ENCODE measurements at regions not wholly inside any gene's neighbourhood (a gene's known extent, or its start where the extent isn't known, plus 50 kb on each side); places are given as distances from the start of the nearest gene placed in this dataset.

GRCh38 chr6:119586250-119586882 lies 236.8 kb upstream of the MAN1A1 start:
- POLR2A ChIA-PET: no interaction called here

DNA sequence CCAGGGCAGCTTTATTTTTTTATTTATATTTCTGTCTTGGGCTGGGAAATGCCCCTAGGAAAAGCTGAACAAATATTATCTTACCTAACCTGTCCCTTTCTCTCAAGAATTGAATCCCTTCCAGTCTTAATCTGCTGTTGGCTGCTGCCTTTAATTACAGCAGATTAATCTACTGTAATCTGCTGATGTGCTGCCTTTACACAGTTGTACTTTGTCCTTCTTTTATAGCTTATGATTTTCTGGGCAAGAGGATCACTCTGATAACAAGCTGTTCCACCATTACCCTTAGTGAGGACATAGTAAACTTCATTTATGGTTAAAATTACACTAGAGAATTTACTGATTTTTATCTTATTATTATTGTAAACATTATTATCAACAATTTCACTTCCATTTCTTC lies 234.5 kb upstream of the MAN1A1 start:
- no peaks in the 10 kb centered on the region for H3K4me1 Mint-ChIP-seq (ENCODE audit: low read depth)
- no peaks in the 10 kb centered on the region for H3K36me3 Mint-ChIP-seq (ENCODE audit: low read depth)
- H3K27ac Mint-ChIP-seq: no peak overlapping the region
- no peaks in the 10 kb centered on the region for H3K27me3 Mint-ChIP-seq (ENCODE audit: low read depth)
- no peak for DNase-seq
- H3K9me3 Mint-ChIP-seq (ENCODE audit: insufficient read depth): no peaks in the 10 kb centered on the region
- no peak overlapping the region for H3K4me3 Mint-ChIP-seq
- ATAC-seq: no peak
- POLR2A ChIA-PET: no interaction called here
- CTCF ChIA-PET: no interaction called here

More at GRCh38 chr6:119586250-119586882, 236.8 kb upstream of the MAN1A1 start:
- H3K9me3 Mint-ChIP-seq (ENCODE audit: insufficient read depth): no peaks in the 10 kb centered on the region
- no peaks in the 10 kb centered on the region for H3K4me1 Mint-ChIP-seq (ENCODE audit: low read depth)
- peaks cover 4% of the 10 kb centered on the region for H3K27me3 Mint-ChIP-seq (ENCODE audit: low read depth)
- no peak for ATAC-seq
- H3K4me3 Mint-ChIP-seq: no peak overlapping the region
- H3K27ac Mint-ChIP-seq: no peak overlapping the region
- CTCF ChIA-PET: no interaction called here
- no peaks in the 10 kb centered on the region for H3K36me3 Mint-ChIP-seq (ENCODE audit: low read depth)
- no peak for DNase-seq

- POLR2A ChIA-PET: no interaction called here
- no peak for ATAC-seq
Measured at GRCh38 chr6:119581220-119581619, 231.7 kb upstream of the MAN1A1 start.

DNA sequence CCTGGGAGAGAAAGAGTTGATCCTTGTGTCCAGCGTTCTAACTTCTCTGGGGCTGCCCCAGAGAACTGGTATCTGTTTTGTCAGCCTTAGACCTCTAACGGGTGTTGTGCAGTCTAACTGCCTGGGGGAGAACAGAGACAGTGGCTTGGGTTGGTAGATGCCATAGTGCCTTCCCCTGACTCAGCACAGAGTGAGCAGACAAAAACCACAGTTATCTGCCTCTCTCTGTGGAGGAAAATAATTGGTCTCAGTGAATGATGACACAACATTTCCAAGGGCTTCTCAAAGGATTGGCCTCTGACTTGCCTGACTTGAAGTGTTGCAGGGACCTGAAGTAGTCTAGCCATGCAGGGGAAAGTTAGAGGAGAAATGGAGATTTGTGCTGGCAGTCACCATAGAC lies 226.2 kb upstream of the MAN1A1 start:
- Mint-ChIP-seq H3K27me3 (ENCODE audit: low read depth) (peaks cover 8% of the 10 kb centered on the region), H3K4me1 (ENCODE audit: low read depth) (no peaks in the 10 kb centered on the region), H3K27ac (no peak overlapping the region), H3K36me3 (ENCODE audit: low read depth) (no peaks in the 10 kb centered on the region), H3K9me3 (ENCODE audit: insufficient read depth) (peaks cover 21% of the 10 kb centered on the region), H3K4me3 (no peak overlapping the region)
- ChIA-PET POLR2A (no interaction called here), CTCF (no interaction called here)
- ATAC-seq (no peak), DNase-seq (no peak)

More at GRCh38 chr6:119581220-119581619, 231.7 kb upstream of the MAN1A1 start:
- no peaks in the 10 kb centered on the region for H3K27me3 Mint-ChIP-seq (ENCODE audit: low read depth)
- DNase-seq: no peak
- no peaks in the 10 kb centered on the region for H3K36me3 Mint-ChIP-seq (ENCODE audit: low read depth)
- CTCF ChIA-PET: no interaction called here
- no peak overlapping the region for H3K27ac Mint-ChIP-seq
- H3K4me1 Mint-ChIP-seq (ENCODE audit: low read depth): no peaks in the 10 kb centered on the region
- peaks cover 8% of the 10 kb centered on the region for H3K9me3 Mint-ChIP-seq (ENCODE audit: insufficient read depth)
- H3K4me3 Mint-ChIP-seq: no peak overlapping the region

GRCh38 chr6:119568580-119568979 lies 219.0 kb upstream of the MAN1A1 start:
- Mint-ChIP-seq H3K4me1 (ENCODE audit: low read depth) (no peaks in the 10 kb centered on the region), H3K4me3 (no peak overlapping the region), H3K27me3 (ENCODE audit: low read depth) (peaks cover 5% of the 10 kb centered on the region), H3K9me3 (ENCODE audit: insufficient read depth) (peaks cover 5% of the 10 kb centered on the region), H3K36me3 (ENCODE audit: low read depth) (no peaks in the 10 kb centered on the region), H3K27ac (no peak overlapping the region)
- ChIA-PET POLR2A (no interaction called here), CTCF (no interaction called here)
- no peak for ATAC-seq
- DNase-seq: no peak

DNA sequence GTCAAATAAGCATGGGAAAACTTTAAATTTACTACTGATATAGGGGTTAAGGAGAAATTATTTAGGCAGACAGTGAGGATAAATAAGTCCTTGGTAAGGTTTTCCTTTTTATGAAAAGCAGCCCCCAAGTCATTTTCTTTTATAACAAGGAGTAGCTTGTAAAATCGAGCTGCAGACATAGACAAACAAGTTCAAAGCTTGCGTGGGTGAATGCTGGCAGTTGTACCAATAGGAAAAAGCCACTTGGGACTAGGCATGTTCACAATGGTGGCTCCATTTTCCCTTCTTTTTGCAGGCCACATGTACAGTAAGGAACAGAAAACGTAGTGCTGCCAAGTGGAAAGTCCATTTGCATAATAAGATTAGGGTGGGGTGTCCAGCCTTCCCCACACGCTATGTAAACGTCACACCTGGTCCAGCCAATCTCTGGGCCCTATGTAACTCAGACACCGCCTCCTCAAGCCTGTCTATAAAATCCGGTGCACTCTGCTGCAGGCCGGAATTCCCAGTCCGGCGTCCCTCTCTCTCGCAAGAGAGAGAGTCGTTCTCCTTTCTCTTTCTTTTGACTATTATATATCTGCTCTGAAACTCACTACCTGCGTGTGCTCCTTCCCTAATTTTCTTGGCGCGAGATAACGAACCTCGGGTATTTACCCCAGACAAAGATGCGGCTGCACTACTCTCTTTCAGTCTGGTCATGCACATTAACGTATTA lies 217.1 kb upstream of the MAN1A1 start:
- Mint-ChIP-seq H3K27me3 (ENCODE audit: low read depth) (peaks cover 2% of the 10 kb centered on the region), H3K9me3 (ENCODE audit: insufficient read depth) (no peaks in the 10 kb centered on the region), H3K4me3 (no peak overlapping the region), H3K4me1 (ENCODE audit: low read depth) (no peaks in the 10 kb centered on the region), H3K27ac (no peak overlapping the region), H3K36me3 (ENCODE audit: low read depth) (no peaks in the 10 kb centered on the region)
- ChIA-PET POLR2A (no interaction called here), CTCF (no interaction called here)
- ATAC-seq: no peak
- DNase-seq: no peak

DNA sequence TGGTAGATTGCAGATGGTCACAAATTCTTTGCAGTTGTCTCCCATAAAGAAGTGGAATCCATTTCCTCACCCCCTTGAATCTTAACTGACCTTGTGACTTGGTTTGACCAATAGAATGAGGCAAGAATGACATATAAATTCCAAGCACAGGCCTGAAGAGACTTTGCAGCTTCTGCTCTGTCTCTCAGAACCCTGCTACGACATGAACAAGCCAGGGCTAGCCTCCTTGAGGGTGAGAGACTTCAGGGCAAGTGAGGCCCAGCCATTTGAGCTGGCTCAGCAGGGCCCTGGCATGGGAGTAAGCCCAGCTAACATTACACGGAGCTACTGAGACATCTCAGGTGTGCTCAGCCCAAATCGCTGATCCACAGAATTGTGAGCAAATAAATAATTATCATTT lies 216.3 kb upstream of the MAN1A1 start:
- no peak for ATAC-seq
- Mint-ChIP-seq H3K27me3 (ENCODE audit: low read depth) (peaks cover 2% of the 10 kb centered on the region), H3K27ac (no peak overlapping the region), H3K4me1 (ENCODE audit: low read depth) (no peaks in the 10 kb centered on the region), H3K9me3 (ENCODE audit: insufficient read depth) (no peaks in the 10 kb centered on the region), H3K36me3 (ENCODE audit: low read depth) (no peaks in the 10 kb centered on the region), H3K4me3 (no peak overlapping the region)
- POLR2A ChIA-PET: no interaction called here
- DNase-seq: no peak
- CTCF ChIA-PET: no interaction called here

DNA sequence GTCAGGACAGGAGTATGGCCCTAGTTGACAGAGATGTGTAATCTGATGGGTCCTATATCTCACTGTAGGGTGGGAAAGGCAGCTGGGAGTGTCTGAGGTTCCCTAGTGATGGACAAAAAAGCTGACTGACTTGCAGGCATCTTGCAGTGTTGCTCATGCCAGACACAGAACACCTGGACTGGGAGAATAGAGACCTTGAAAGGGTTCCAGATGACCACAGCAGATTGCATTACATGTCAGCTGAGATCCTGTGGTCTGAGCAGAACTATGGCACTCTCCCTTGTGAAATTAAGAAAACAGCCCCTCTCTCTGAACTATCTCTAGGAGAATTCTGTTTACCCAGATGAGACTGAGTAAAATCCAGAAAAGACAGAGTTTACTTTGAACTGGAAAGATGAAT lies 212.6 kb upstream of the MAN1A1 start:
- no peak for ATAC-seq
- ChIA-PET CTCF (no interaction called here), POLR2A (no interaction called here)
- Mint-ChIP-seq H3K27me3 (ENCODE audit: low read depth) (no peaks in the 10 kb centered on the region), H3K4me3 (no peak overlapping the region), H3K27ac (no peak overlapping the region), H3K36me3 (ENCODE audit: low read depth) (no peaks in the 10 kb centered on the region), H3K9me3 (ENCODE audit: insufficient read depth) (no peaks in the 10 kb centered on the region), H3K4me1 (ENCODE audit: low read depth) (no peaks in the 10 kb centered on the region)
- DNase-seq: no peak

DNA sequence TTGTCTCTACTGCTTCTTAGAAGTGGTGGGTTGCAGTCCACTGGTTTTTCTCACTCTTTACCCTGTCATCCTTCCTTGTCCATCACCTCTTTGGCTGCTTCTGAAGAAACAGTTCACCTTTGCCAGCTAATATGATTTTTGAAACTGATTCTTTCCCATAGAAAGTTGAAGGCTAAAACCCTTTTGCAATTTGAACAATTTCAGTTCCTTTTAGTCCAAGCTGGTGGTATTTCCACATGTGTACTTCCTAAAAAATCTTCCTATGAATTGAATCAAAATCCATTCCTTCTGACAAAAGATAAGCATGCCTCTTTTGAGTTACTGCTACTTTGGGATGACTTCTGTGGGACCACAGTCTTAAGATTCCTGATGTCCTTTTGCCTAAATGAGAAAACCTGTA lies 210.0 kb upstream of the MAN1A1 start:
- H3K36me3 Mint-ChIP-seq (ENCODE audit: low read depth): no peaks in the 10 kb centered on the region
- no peaks in the 10 kb centered on the region for H3K27me3 Mint-ChIP-seq (ENCODE audit: low read depth)
- H3K4me3 Mint-ChIP-seq: no peak overlapping the region
- H3K4me1 Mint-ChIP-seq (ENCODE audit: low read depth): no peaks in the 10 kb centered on the region
- no peak overlapping the region for H3K27ac Mint-ChIP-seq
- CTCF ChIA-PET: no interaction called here
- H3K9me3 Mint-ChIP-seq (ENCODE audit: insufficient read depth): no peaks in the 10 kb centered on the region
- POLR2A ChIA-PET: no interaction called here
- DNase-seq: no peak
- no peak for ATAC-seq

DNA sequence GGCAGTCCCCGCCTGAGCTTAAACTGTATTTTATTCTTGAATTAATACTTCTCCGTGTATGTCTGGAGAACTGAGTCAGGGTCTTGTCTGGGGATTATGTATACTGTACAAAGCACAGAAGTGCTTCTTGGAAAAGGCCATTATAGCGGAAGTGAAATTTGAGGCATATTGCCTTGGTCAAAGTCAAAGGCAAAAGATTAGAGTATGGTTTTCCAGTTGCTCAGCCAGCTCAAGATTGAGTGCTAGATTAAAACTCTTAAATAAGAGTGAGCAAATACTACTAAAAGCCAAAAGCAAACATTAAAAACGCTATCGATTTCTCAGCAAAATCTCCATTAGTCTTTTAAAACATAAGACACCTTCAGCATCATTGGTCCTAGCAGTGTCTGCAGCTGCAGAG lies 207.7 kb upstream of the MAN1A1 start:
- ATAC-seq (no peak), DNase-seq (no peak)
- Mint-ChIP-seq H3K4me1 (ENCODE audit: low read depth) (no peaks in the 10 kb centered on the region), H3K27me3 (ENCODE audit: low read depth) (no peaks in the 10 kb centered on the region), H3K36me3 (ENCODE audit: low read depth) (no peaks in the 10 kb centered on the region), H3K4me3 (no peak overlapping the region), H3K9me3 (ENCODE audit: insufficient read depth) (no peaks in the 10 kb centered on the region), H3K27ac (no peak overlapping the region)
- ChIA-PET POLR2A (no interaction called here), CTCF (no interaction called here)

- Mint-ChIP-seq H3K4me3 (no peak overlapping the region), H3K27ac (no peak overlapping the region), H3K4me1 (ENCODE audit: low read depth) (no peaks in the 10 kb centered on the region), H3K9me3 (ENCODE audit: insufficient read depth) (no peaks in the 10 kb centered on the region), H3K27me3 (ENCODE audit: low read depth) (no peaks in the 10 kb centered on the region), H3K36me3 (ENCODE audit: low read depth) (no peaks in the 10 kb centered on the region)
- CTCF ChIA-PET: no interaction called here
- no peak for ATAC-seq
- no peak for DNase-seq
- POLR2A ChIA-PET: no interaction called here
Measured at GRCh38 chr6:119552021-119552420, 202.5 kb upstream of the MAN1A1 start.

DNA sequence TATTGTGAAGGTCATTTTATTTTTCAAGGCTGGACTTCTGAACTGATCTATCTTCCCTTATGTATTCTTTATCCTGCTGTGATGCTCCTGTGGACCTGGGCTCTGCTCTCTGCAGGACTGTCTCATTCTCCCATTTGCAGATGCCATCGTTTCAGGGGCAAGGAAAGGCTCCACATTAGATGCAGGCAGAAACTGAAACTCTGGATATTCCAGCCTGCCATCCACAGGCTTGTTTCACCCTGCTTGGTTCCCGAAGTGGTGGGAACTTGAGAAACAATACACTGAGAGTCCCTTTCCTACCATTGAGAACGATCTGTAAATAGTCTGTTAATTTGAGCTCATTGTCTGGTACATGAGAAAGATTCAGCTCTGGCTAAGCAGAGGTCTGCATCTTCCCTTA lies 197.5 kb upstream of the MAN1A1 start:
- Mint-ChIP-seq H3K27me3 (ENCODE audit: low read depth) (peaks cover 2% of the 10 kb centered on the region), H3K36me3 (ENCODE audit: low read depth) (no peaks in the 10 kb centered on the region), H3K4me1 (ENCODE audit: low read depth) (peaks cover 8% of the 10 kb centered on the region), H3K27ac (no peak overlapping the region), H3K9me3 (ENCODE audit: insufficient read depth) (no peaks in the 10 kb centered on the region), H3K4me3 (no peak overlapping the region)
- ChIA-PET POLR2A (no interaction called here), CTCF (no interaction called here)
- DNase-seq (no peak), ATAC-seq (no peak)

- Mint-ChIP-seq H3K4me1 (ENCODE audit: low read depth) (peaks cover 8% of the 10 kb centered on the region), H3K27ac (no peak overlapping the region), H3K9me3 (ENCODE audit: insufficient read depth) (no peaks in the 10 kb centered on the region), H3K27me3 (ENCODE audit: low read depth) (peaks cover 2% of the 10 kb centered on the region), H3K36me3 (ENCODE audit: low read depth) (no peaks in the 10 kb centered on the region), H3K4me3 (no peak overlapping the region)
- DNase-seq: no peak
- ChIA-PET CTCF (interaction anchor here (0.8 kb wide), 1 partner anchor 194 kb away, joined by 3 read pairs; no protein-coding TSS in a partner anchor), POLR2A (no interaction called here)
- no peak for ATAC-seq
Measured at GRCh38 chr6:119545245-119545644, 195.7 kb upstream of the MAN1A1 start.
